ENCODE measurements at regions not wholly inside any gene's neighbourhood (a gene's known extent, or its start where the extent isn't known, plus 50 kb on each side); places are given as distances from the start of the nearest gene placed in this dataset.

- intact Hi-C loops (cut with DNase I; ENCODE audit: low total_unique reads) = no loop called here
- DNase-seq = no peak
- TF ChIP-seq CTCF (IDR thresholded peaks at IDR 0.05) = no peak
- TF ChIP-seq POLR2A (IDR thresholded peaks at IDR 0.05) = no peak
- no peaks in the 10 kb centered on the region for H3K4me1 ChIP-seq
- no peaks in the 10 kb centered on the region for H3K27me3 ChIP-seq
- 94 to 97% methylated on average over 2 of the region's 2 CpGs for WGBS, 2 donors
- H3K4me3 ChIP-seq = no peak overlapping the region
- no peaks in the 10 kb centered on the region for H3K9me3 ChIP-seq
- H3K36me3 ChIP-seq (ENCODE audit: low read depth, missing control alignments) = no peaks in the 10 kb centered on the region
- no peak overlapping the region for H3K27ac ChIP-seq
These were observed 272.2 kb upstream of the ACVR2A start for GRCh38 chr2:147572622-147573021.

DNA sequence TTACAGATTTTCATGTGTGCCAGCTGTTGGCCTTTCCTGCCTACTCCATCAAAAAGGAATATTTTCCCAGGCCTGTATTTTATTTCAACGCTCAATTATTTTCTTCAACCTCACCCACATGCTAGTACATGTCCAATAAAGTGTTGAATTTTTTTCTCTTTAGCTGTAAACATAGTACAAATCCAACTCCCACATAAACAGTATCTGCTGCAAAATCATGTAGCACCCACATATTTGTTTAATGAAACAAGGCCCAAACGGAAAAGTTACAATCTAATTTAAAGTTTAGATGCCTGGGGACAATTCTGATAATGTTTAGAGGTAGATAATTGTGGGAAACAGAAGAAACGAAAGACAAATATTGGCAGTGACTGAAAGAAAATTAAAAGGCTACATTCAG lies 275.4 kb upstream of the ACVR2A start:
- 60 to 66% methylated on average over 3 of the region's 3 CpGs for WGBS, 2 donors
- intact Hi-C loops (cut with DNase I; ENCODE audit: low total_unique reads) = no loop called here
- DNase-seq = no peak

GRCh38 chr2:147568109-147568508 lies 276.7 kb upstream of the ACVR2A start:
- Histone ChIP-seq H3K4me1 (no peaks in the 10 kb centered on the region), H3K9me3 (no peaks in the 10 kb centered on the region), H3K27me3 (no peaks in the 10 kb centered on the region), H3K36me3 (ENCODE audit: low read depth, missing control alignments) (no peaks in the 10 kb centered on the region), H3K27ac (no peak overlapping the region), H3K4me3 (no peak overlapping the region)
- TF ChIP-seq POLR2A (IDR thresholded peaks at IDR 0.05) (no peak), CTCF (IDR thresholded peaks at IDR 0.05) (no peak)
- DNase-seq = no peak
- intact Hi-C loops (cut with DNase I; ENCODE audit: low total_unique reads) = no loop called here
- 88 to 95% methylated on average over 3 of the region's 3 CpGs for WGBS, 2 donors

More for the DNA sequence above, 275.4 kb upstream of the ACVR2A start:
- Histone ChIP-seq H3K36me3 (ENCODE audit: low read depth, missing control alignments) (no peaks in the 10 kb centered on the region), H3K4me3 (no peak overlapping the region), H3K27ac (no peak overlapping the region), H3K9me3 (no peaks in the 10 kb centered on the region), H3K4me1 (no peaks in the 10 kb centered on the region), H3K27me3 (no peaks in the 10 kb centered on the region)
- TF ChIP-seq CTCF (IDR thresholded peaks at IDR 0.05) (no peak), POLR2A (IDR thresholded peaks at IDR 0.05) (no peak)

DNA sequence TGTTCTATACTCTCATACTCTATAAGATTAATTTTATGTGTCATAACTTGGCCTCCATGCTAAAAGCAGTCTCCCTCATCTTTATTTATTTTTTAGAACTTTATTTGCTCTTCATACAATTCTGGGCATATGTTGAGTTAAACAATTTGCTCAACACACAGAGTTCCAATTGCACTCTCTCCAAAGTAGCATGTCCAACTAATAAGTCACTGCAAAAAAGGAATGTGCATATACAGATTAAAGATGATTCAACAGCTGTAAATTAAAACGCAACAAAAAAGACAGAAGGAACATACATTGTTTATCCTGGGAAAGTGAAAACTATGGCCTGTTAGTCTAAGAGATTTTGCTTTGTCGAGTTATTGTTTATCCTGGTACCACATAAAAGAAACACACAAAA lies 277.7 kb upstream of the ACVR2A start:
- H3K27me3 ChIP-seq = no peaks in the 10 kb centered on the region
- no peak for DNase-seq
- WGBS, 2 donors = 62 to 63% methylated on average over 2 of the region's 2 CpGs
- intact Hi-C loops (cut with DNase I; ENCODE audit: low total_unique reads) = no loop called here
- no peak overlapping the region for H3K4me3 ChIP-seq
- no peaks in the 10 kb centered on the region for H3K36me3 ChIP-seq (ENCODE audit: low read depth, missing control alignments)
- H3K27ac ChIP-seq = no peak overlapping the region
- H3K4me1 ChIP-seq = no peaks in the 10 kb centered on the region
- H3K9me3 ChIP-seq = no peaks in the 10 kb centered on the region
- no peak for TF ChIP-seq POLR2A (IDR thresholded peaks at IDR 0.05)
- no peak for TF ChIP-seq CTCF (IDR thresholded peaks at IDR 0.05)

- Histone ChIP-seq H3K36me3 (ENCODE audit: low read depth, missing control alignments) (no peaks in the 10 kb centered on the region), H3K9me3 (no peaks in the 10 kb centered on the region), H3K27me3 (no peaks in the 10 kb centered on the region), H3K4me1 (no peaks in the 10 kb centered on the region), H3K27ac (no peak overlapping the region), H3K4me3 (no peak overlapping the region)
- TF ChIP-seq CTCF (IDR thresholded peaks at IDR 0.05) = no peak
- no peak for DNase-seq
- intact Hi-C loops (cut with DNase I; ENCODE audit: low total_unique reads) = no loop called here
- 63 to 64% methylated on average over 5 of the region's 5 CpGs for WGBS, 2 donors
These were observed 283.9 kb upstream of the ACVR2A start for GRCh38 chr2:147560810-147561535.

Data from testis (tissue), 2 donors.